ENCODE measurements at regions not wholly inside any gene's neighbourhood (a gene's known extent, or its start where the extent isn't known, plus 50 kb on each side); places are given as distances from the start of the nearest gene placed in this dataset.
A peak's percentile ranks its signal among the peaks of the same experiment; 100 is the strongest.
"Not testable (repeated sequence)": the region's sequence is repeated elsewhere in the genome, so short reads cannot be mapped to it uniquely, and the experiment has no call there.

DNA sequence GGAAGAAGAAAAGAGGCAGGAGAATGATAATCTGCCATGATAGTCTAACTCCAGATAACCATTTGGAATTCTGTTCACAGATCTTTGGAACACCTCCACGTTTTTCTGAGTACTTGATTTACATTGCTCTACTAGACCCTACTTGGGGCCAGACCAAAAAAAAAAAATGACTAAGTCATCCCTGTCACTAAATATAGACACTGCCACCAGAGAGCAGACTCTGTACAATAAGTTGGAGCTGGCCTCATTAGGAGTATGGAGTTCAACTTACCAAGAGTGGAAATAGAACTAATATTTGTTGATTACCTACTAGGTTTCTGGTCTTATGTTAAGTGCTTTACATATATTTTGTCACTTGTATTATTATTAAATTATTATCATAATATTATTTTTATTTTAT, 80.9 kb upstream of the ZNF800 start:
- FAIRE-seq: no peak
- H3K4me1 ChIP-seq (ENCODE audit: control insufficient read depth in 3 of 3, insufficient read depth in 2 of 3, low read depth in 1 of 3, low read length in 2 of 3): no peaks in the 10 kb centered on the region
- WGBS, 3 donors: 8 to 13% (median 13%) methylated on average over 1 of the region's 1 CpG
- H3K27me3 ChIP-seq (ENCODE audit: control insufficient read depth in 3 of 3, insufficient read depth in 3 of 3, low read length in 3 of 3): peaks cover 0 to 2% (median 0%) of the 10 kb centered on the region in 3 donors
- H3K9me3 ChIP-seq (ENCODE audit: control insufficient read depth in 2 of 2, insufficient read depth in 1 of 2, low read depth in 1 of 2, low read length in 1 of 2): no peaks in the 10 kb centered on the region
- DNase-seq: no peak
- no peaks in the 10 kb centered on the region for H3K36me3 ChIP-seq (ENCODE audit: control insufficient read depth in 3 of 3, insufficient read depth in 2 of 3, low read depth in 1 of 3, low read length in 3 of 3)
- no peak overlapping the region for H3K4me3 ChIP-seq (ENCODE audit: low read depth in 1 of 3, low read length in 3 of 3)
- H3K27ac ChIP-seq (ENCODE audit: low read depth in 1 of 3, low read length in 2 of 3): no peak overlapping the region

DNA sequence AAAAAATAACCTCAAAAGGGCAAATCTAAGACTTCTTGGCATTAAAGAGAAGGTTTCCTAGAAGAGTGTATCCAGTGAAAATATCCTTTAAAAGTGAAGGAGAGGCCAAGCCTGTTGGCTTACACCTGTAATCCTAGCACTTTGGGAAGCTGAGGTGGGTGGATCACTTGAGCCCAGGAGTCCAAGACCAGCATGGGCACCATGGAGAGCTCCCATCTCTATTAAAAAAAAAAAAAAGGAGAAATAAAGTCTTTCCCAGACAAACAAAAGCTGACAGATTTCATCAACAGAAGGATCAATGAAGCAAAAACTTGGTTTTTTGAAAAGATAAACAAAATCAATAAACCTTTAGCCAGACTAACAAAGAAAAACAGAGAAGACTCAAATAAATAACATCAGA, 67.6 kb upstream of the ZNF800 start:
- no peak for FAIRE-seq
- no peak overlapping the region for H3K4me3 ChIP-seq (ENCODE audit: low read depth in 1 of 3, low read length in 3 of 3)
- H3K4me1 ChIP-seq (ENCODE audit: control insufficient read depth in 3 of 3, insufficient read depth in 2 of 3, low read depth in 1 of 3, low read length in 2 of 3): no peaks in the 10 kb centered on the region
- H3K9me3 ChIP-seq (ENCODE audit: control insufficient read depth in 2 of 2, insufficient read depth in 1 of 2, low read depth in 1 of 2, low read length in 1 of 2): peaks cover 0 to 13% of the 10 kb centered on the region in 2 donors
- H3K27me3 ChIP-seq (ENCODE audit: control insufficient read depth in 3 of 3, insufficient read depth in 3 of 3, low read length in 3 of 3): no peaks in the 10 kb centered on the region
- H3K27ac ChIP-seq (ENCODE audit: low read depth in 1 of 3, low read length in 2 of 3): no peak overlapping the region
- DNase-seq: no peak
- no peaks in the 10 kb centered on the region for H3K36me3 ChIP-seq (ENCODE audit: control insufficient read depth in 3 of 3, insufficient read depth in 2 of 3, low read depth in 1 of 3, low read length in 3 of 3)

GRCh38 chr7:127451258-127451657, 58.8 kb upstream of the ZNF800 start:
- not testable (repeated sequence) for H3K27me3 ChIP-seq (ENCODE audit: control insufficient read depth in 3 of 3, insufficient read depth in 3 of 3, low read length in 3 of 3); H3K4me1 ChIP-seq (ENCODE audit: control insufficient read depth in 3 of 3, insufficient read depth in 2 of 3, low read depth in 1 of 3, low read length in 2 of 3); DNase-seq; H3K36me3 ChIP-seq (ENCODE audit: control insufficient read depth in 3 of 3, insufficient read depth in 2 of 3, low read depth in 1 of 3, low read length in 3 of 3); FAIRE-seq; H3K27ac ChIP-seq (ENCODE audit: low read depth in 1 of 3, low read length in 2 of 3); H3K4me3 ChIP-seq (ENCODE audit: low read depth in 1 of 3, low read length in 3 of 3)
- WGBS, 3 donors: 71 to 77% (median 74%) methylated on average over 10 of the region's 10 CpGs
- peaks cover 2 to 14% of the 10 kb centered on the region in 2 donors for H3K9me3 ChIP-seq (ENCODE audit: control insufficient read depth in 2 of 2, insufficient read depth in 1 of 2, low read depth in 1 of 2, low read length in 1 of 2)

DNA sequence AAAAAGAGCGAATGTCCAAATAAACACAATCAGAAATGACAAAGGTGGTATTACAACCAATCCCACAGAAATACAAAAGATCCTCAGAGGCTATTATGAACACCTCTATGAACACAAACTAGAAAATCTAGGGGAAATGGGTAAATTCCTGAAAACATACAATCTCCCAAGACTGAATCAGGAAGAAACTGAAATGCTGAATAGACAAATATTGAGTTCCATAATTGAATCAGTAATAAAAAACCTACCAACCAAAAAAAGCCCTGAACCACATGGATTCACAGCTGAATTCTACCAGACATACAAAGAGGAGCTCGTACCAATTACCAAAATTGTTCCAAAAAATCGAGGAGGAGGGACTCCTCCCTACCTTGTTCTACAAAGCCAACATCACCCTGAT, 56.1 kb upstream of the ZNF800 start:
- no peak overlapping the region for H3K27ac ChIP-seq (ENCODE audit: low read depth in 1 of 3, low read length in 2 of 3)
- DNase-seq (no peak), FAIRE-seq (no peak)
- H3K4me3 ChIP-seq (ENCODE audit: low read depth in 1 of 3, low read length in 3 of 3): no peak overlapping the region
- H3K9me3 ChIP-seq (ENCODE audit: control insufficient read depth in 2 of 2, insufficient read depth in 1 of 2, low read depth in 1 of 2, low read length in 1 of 2): peaks cover 2 to 22% of the 10 kb centered on the region in 2 donors
- 38 to 59% (median 53%) methylated on average over 3 of the region's 3 CpGs for WGBS, 3 donors
- H3K27me3 ChIP-seq (ENCODE audit: control insufficient read depth in 3 of 3, insufficient read depth in 3 of 3, low read length in 3 of 3): no peaks in the 10 kb centered on the region
- no peaks in the 10 kb centered on the region for H3K4me1 ChIP-seq (ENCODE audit: control insufficient read depth in 3 of 3, insufficient read depth in 2 of 3, low read depth in 1 of 3, low read length in 2 of 3)
- H3K36me3 ChIP-seq (ENCODE audit: control insufficient read depth in 3 of 3, insufficient read depth in 2 of 3, low read depth in 1 of 3, low read length in 3 of 3): no peaks in the 10 kb centered on the region

DNA sequence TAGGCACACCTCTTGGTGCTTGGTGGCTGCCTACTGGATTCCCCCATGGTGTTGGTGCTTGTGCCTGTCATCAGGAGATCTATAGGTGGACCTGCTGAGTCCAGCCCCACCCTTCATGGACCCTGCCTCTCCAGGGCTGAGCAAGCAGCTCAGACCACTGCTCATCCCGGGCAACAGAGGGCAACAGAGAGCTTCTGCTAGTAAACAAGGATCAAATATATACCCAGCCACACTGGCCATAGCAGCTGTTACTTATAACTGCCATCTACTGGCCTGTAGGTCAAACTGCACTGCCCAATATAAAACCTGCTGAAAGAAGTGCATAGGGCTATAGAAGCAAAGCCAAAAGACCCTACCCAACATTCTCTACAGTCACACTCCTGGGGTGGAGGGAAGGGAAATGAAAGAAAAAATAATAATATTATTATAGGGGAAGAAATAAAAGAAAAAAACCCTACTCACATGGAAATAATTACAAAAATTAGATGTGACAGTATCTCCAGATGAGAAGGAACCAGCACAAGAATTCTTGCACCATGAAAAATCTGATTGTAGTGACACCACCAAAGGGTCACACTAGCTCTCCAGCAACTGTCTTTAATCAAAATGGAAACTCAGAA, 54.9 kb upstream of the ZNF800 start:
- Histone ChIP-seq H3K27ac (ENCODE audit: low read depth in 1 of 3, low read length in 2 of 3) (no peak overlapping the region), H3K4me1 (ENCODE audit: control insufficient read depth in 3 of 3, insufficient read depth in 2 of 3, low read depth in 1 of 3, low read length in 2 of 3) (no peaks in the 10 kb centered on the region), H3K9me3 (ENCODE audit: control insufficient read depth in 2 of 2, insufficient read depth in 1 of 2, low read depth in 1 of 2, low read length in 1 of 2) (peaks cover 2 to 22% of the 10 kb centered on the region in 2 donors), H3K36me3 (ENCODE audit: control insufficient read depth in 3 of 3, insufficient read depth in 2 of 3, low read depth in 1 of 3, low read length in 3 of 3) (no peaks in the 10 kb centered on the region), H3K4me3 (ENCODE audit: low read depth in 1 of 3, low read length in 3 of 3) (no peak overlapping the region), H3K27me3 (ENCODE audit: control insufficient read depth in 3 of 3, insufficient read depth in 3 of 3, low read length in 3 of 3) (no peaks in the 10 kb centered on the region)
- DNase-seq (peak in 1 of 2 donors; percentile 48), FAIRE-seq (no peak)
- 0% methylated on average over 1 of the region's 1 CpG for WGBS, 3 donors

DNA sequence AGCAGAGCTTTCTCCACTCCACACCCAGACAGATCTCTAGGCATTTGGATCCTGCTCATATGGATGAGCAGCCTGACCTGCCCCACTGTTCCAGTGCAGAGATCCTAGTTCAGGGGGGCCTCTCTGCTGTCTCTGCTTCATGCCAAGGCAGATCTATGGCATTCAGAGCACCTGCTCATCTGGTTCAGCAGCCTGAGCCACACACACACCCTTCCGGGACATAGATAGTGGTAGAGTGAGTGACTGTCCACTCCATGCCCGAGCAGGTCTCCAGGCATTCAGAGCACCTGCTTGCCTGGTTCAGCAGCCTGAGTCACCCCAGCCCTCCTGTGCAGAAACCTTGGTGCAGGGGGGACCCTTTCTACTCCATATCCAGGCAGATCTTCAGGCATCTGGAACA, 54.3 kb upstream of the ZNF800 start:
- DNase-seq: no peak
- no peaks in the 10 kb centered on the region for H3K27me3 ChIP-seq (ENCODE audit: control insufficient read depth in 3 of 3, insufficient read depth in 3 of 3, low read length in 3 of 3)
- no peak for FAIRE-seq
- no peak overlapping the region for H3K27ac ChIP-seq (ENCODE audit: low read depth in 1 of 3, low read length in 2 of 3)
- peaks cover 2 to 22% of the 10 kb centered on the region in 2 donors for H3K9me3 ChIP-seq (ENCODE audit: control insufficient read depth in 2 of 2, insufficient read depth in 1 of 2, low read depth in 1 of 2, low read length in 1 of 2)
- no peak overlapping the region for H3K4me3 ChIP-seq (ENCODE audit: low read depth in 1 of 3, low read length in 3 of 3)
- H3K36me3 ChIP-seq (ENCODE audit: control insufficient read depth in 3 of 3, insufficient read depth in 2 of 3, low read depth in 1 of 3, low read length in 3 of 3): no peaks in the 10 kb centered on the region
- 81 to 94% (median 86%) methylated on average over 2 of the region's 2 CpGs for WGBS, 3 donors
- H3K4me1 ChIP-seq (ENCODE audit: control insufficient read depth in 3 of 3, insufficient read depth in 2 of 3, low read depth in 1 of 3, low read length in 2 of 3): no peaks in the 10 kb centered on the region
